SK-N-SH treated with all-trans-retinoic acid at 6 μM for 48 hours (cell line): ENCODE measurements at regions not wholly inside any gene's neighbourhood (a gene's known extent, or its start where the extent isn't known, plus 50 kb on each side); places are given as distances from the start of the nearest gene placed in this dataset.

Experiments
- ATAC-seq: fragments of 200-7000 bp; cut with Tn5 transposase; 3 replicates; pipeline ENCODE4 v1.9.1; 2020; ENCODE audit warnings: mild to moderate bottlenecking, moderate library complexity
- ARNTL ChIP-seq: fragments of 450-650 bp; formaldehyde crosslinking; IDR thresholded peaks from 2 replicates; pipeline ENCODE4 v1.5.0; 2020; ENCODE audit warnings: low read depth, mild to moderate bottlenecking, moderate library complexity, borderline replicate concordance
- BACH2 ChIP-seq: fragments of 250-450 bp; sonication (Bioruptor Pico); IDR thresholded peaks from 2 replicates; pipeline ENCODE4 v1.9.0; 2021; ENCODE audit warnings: mild to moderate bottlenecking, borderline replicate concordance
- CSDC2 ChIP-seq: fragments of 250-450 bp; sonication (Bioruptor Pico); IDR thresholded peaks from 2 replicates; pipeline ENCODE4 v1.5.0; 2020; ENCODE audit warnings: mild to moderate bottlenecking, moderate library complexity
- ESRRG ChIP-seq: fragments of 250-450 bp; sonication (Bioruptor Pico); IDR thresholded peaks from 2 replicates; pipeline ENCODE4 v1.6.1; 2021; ENCODE audit warnings: mild to moderate bottlenecking
- GLIS3 ChIP-seq: fragments of 250-450 bp; sonication (Bioruptor Pico); IDR thresholded peaks from 2 replicates; pipeline ENCODE4 v1.5.0; 2020; ENCODE audit warnings: mild to moderate bottlenecking, moderate library complexity
- OSR1 ChIP-seq: fragments of 250-450 bp; sonication (Bioruptor Pico); IDR thresholded peaks from 2 replicates; pipeline ENCODE4 v1.8.0; 2022; ENCODE audit warnings: moderate library complexity, mild to moderate bottlenecking, inconsistent platforms
- PPARA ChIP-seq: fragments of 250-450 bp; sonication (Bioruptor Pico); IDR thresholded peaks from 2 replicates; pipeline ENCODE4 v1.5.0; 2020; ENCODE audit warnings: mild to moderate bottlenecking, borderline replicate concordance
- RARB ChIP-seq: fragments of 250-450 bp; sonication (Bioruptor Pico); IDR thresholded peaks from 2 replicates; pipeline ENCODE4 v1.8.0; 2021; ENCODE audit warnings: mild to moderate bottlenecking, moderate library complexity
- SNAI2 ChIP-seq: fragments of 250-450 bp; sonication (Bioruptor Pico); IDR thresholded peaks from 2 replicates; pipeline ENCODE4 v1.5.0; 2020; ENCODE audit warnings: mild to moderate bottlenecking, moderate library complexity
- TCF4 ChIP-seq: fragments of 250-450 bp; sonication (Bioruptor Pico); IDR thresholded peaks from 2 replicates; pipeline ENCODE4 v1.8.0; 2021; ENCODE audit warnings: mild to moderate bottlenecking, moderate library complexity, borderline replicate concordance
- TOX ChIP-seq: fragments of 250-450 bp; sonication (Bioruptor Pico); IDR thresholded peaks from 2 replicates; pipeline ENCODE4 v1.8.0; 2021; ENCODE audit warnings: mild to moderate bottlenecking, moderate library complexity, borderline replicate concordance
- ZC3H10 ChIP-seq: fragments of 250-450 bp; sonication (Bioruptor Pico); IDR thresholded peaks from 2 replicates; pipeline ENCODE4 v1.5.1; 2021; ENCODE audit warnings: mild to moderate bottlenecking, moderate library complexity
- ZFP3 ChIP-seq: fragments of 250-450 bp; sonication (Bioruptor Pico); IDR thresholded peaks from 2 replicates; pipeline ENCODE4 v1.5.0; 2020; ENCODE audit warnings: mild to moderate bottlenecking, moderate library complexity
- ZNF565 ChIP-seq: fragments of 450-650 bp; formaldehyde crosslinking; conservative IDR thresholded peaks from 2 replicates; pipeline ENCODE4 v1.5.0; 2020; ENCODE audit warnings: low read depth, mild to moderate bottlenecking, moderate library complexity
- ZNF70 ChIP-seq: fragments of 450-650 bp; formaldehyde crosslinking; IDR thresholded peaks from 2 replicates; pipeline ENCODE4 v1.5.0; 2020; ENCODE audit warnings: mild to moderate bottlenecking, moderate library complexity
- TF ChIP-seq, protein P1 (sequence below): fragments of 250-450 bp; sonication (Bioruptor Pico); IDR thresholded peaks from 2 replicates; pipeline ENCODE4 v1.8.0; 2021; ENCODE audit warnings: low read depth, mild to moderate bottlenecking, moderate library complexity, borderline replicate concordance
- TF ChIP-seq, protein P2 (sequence below): fragments of 250-450 bp; sonication (Bioruptor Pico); IDR thresholded peaks from 2 replicates; pipeline ENCODE4 v1.5.1; 2021; ENCODE audit warnings: mild to moderate bottlenecking, moderate library complexity
- TF ChIP-seq, protein P3 (sequence below): fragments of 250-450 bp; sonication (Bioruptor Pico); IDR thresholded peaks from 2 replicates; pipeline ENCODE4 v1.5.0; 2020; ENCODE audit warnings: mild to moderate bottlenecking, moderate library complexity
- TF ChIP-seq, protein P4 (sequence below): fragments of 250-450 bp; sonication (Bioruptor Pico); IDR thresholded peaks from 2 replicates; pipeline ENCODE4 v1.8.0; 2020; ENCODE audit warnings: mild to moderate bottlenecking, moderate library complexity, borderline replicate concordance
- TF ChIP-seq, protein P5 (sequence below): fragments of 250-450 bp; sonication (Bioruptor Pico); IDR thresholded peaks from 2 replicates; pipeline ENCODE4 v1.5.1; 2020; ENCODE audit warnings: low read depth, mild to moderate bottlenecking, moderate library complexity

DNA sequence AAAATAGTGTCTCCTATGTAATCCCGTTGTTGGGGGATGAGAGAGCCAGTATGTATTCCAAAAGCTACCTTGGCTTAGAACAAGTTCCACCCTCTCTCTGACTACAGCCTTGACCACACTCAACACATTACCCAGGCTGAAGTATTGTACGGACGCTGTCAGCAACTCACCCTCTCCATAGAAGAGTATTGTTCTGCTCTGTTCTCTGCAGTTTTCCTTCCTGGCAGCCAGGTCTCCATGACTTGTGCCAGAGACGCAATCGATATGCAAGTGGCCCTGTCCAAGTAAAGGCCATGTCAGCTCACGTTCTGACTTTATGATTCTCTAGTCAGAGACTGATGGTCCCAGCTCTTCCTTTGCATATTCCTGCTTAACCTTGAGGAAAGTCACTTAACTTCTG lies 164.1 kb upstream of the SLCO3A1 start:
- TF ChIP-seq, protein P1, sequence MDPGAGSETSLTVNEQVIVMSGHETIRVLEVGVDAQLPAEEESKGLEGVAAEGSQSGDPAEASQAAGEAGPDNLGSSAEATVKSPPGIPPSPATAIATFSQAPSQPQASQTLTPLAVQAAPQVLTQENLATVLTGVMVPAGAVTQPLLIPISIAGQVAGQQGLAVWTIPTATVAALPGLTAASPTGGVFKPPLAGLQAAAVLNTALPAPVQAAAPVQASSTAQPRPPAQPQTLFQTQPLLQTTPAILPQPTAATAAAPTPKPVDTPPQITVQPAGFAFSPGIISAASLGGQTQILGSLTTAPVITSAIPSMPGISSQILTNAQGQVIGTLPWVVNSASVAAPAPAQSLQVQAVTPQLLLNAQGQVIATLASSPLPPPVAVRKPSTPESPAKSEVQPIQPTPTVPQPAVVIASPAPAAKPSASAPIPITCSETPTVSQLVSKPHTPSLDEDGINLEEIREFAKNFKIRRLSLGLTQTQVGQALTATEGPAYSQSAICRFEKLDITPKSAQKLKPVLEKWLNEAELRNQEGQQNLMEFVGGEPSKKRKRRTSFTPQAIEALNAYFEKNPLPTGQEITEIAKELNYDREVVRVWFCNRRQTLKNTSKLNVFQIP (CRISPR knock-in tag), result no peak
- ATAC-seq, result no peak

DNA sequence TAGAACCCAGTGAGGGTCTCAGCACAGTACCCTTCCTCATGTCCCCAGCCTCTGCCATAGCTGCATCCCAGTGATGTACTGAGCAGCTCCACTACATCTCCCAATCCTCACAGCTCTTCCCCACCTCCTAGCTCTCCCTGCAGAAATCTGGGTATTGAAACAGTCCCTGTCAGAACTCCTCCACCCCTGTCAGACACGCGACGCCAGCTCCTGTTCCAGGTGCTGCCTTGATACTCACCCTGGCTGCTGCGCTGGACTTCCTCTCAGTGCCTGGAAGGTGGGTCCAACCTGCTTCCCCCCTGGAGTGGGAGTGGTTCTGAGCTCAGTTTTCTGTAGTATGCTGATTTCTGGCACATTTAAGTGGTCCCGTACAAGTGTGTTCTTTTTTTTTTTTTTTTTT lies 160.9 kb upstream of the SLCO3A1 start:
- no peak for ATAC-seq
- TF ChIP-seq, protein P2, sequence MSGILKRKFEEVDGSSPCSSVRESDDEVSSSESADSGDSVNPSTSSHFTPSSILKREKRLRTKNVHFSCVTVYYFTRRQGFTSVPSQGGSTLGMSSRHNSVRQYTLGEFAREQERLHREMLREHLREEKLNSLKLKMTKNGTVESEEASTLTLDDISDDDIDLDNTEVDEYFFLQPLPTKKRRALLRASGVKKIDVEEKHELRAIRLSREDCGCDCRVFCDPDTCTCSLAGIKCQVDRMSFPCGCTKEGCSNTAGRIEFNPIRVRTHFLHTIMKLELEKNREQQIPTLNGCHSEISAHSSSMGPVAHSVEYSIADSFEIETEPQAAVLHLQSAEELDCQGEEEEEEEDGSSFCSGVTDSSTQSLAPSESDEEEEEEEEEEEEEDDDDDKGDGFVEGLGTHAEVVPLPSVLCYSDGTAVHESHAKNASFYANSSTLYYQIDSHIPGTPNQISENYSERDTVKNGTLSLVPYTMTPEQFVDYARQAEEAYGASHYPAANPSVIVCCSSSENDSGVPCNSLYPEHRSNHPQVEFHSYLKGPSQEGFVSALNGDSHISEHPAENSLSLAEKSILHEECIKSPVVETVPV (CRISPR knock-in tag), result no peak
- no peak for TF ChIP-seq OSR1
- TF ChIP-seq SNAI2 (CRISPR knock-in tag), result no peak
- TF ChIP-seq, protein P3, sequence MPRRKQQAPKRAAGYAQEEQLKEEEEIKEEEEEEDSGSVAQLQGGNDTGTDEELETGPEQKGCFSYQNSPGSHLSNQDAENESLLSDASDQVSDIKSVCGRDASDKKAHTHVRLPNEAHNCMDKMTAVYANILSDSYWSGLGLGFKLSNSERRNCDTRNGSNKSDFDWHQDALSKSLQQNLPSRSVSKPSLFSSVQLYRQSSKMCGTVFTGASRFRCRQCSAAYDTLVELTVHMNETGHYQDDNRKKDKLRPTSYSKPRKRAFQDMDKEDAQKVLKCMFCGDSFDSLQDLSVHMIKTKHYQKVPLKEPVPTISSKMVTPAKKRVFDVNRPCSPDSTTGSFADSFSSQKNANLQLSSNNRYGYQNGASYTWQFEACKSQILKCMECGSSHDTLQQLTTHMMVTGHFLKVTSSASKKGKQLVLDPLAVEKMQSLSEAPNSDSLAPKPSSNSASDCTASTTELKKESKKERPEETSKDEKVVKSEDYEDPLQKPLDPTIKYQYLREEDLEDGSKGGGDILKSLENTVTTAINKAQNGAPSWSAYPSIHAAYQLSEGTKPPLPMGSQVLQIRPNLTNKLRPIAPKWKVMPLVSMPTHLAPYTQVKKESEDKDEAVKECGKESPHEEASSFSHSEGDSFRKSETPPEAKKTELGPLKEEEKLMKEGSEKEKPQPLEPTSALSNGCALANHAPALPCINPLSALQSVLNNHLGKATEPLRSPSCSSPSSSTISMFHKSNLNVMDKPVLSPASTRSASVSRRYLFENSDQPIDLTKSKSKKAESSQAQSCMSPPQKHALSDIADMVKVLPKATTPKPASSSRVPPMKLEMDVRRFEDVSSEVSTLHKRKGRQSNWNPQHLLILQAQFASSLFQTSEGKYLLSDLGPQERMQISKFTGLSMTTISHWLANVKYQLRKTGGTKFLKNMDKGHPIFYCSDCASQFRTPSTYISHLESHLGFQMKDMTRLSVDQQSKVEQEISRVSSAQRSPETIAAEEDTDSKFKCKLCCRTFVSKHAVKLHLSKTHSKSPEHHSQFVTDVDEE (CRISPR knock-in tag), result no peak
- no peak for TF ChIP-seq ZNF565 (CRISPR knock-in tag)
- TF ChIP-seq PPARA (CRISPR knock-in tag), result no peak
- TF ChIP-seq TOX (CRISPR knock-in tag), result no peak
- no peak for TF ChIP-seq CSDC2 (CRISPR knock-in tag)
- TF ChIP-seq GLIS3, result no peak
- no peak for TF ChIP-seq ZC3H10 (CRISPR knock-in tag)
- no peak for TF ChIP-seq RARB (CRISPR knock-in tag)
- TF ChIP-seq, protein P4, sequence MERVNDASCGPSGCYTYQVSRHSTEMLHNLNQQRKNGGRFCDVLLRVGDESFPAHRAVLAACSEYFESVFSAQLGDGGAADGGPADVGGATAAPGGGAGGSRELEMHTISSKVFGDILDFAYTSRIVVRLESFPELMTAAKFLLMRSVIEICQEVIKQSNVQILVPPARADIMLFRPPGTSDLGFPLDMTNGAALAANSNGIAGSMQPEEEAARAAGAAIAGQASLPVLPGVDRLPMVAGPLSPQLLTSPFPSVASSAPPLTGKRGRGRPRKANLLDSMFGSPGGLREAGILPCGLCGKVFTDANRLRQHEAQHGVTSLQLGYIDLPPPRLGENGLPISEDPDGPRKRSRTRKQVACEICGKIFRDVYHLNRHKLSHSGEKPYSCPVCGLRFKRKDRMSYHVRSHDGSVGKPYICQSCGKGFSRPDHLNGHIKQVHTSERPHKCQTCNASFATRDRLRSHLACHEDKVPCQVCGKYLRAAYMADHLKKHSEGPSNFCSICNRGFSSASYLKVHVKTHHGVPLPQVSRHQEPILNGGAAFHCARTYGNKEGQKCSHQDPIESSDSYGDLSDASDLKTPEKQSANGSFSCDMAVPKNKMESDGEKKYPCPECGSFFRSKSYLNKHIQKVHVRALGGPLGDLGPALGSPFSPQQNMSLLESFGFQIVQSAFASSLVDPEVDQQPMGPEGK (CRISPR knock-in tag), result no peak
- no peak for TF ChIP-seq ARNTL (CRISPR knock-in tag)
- TF ChIP-seq, protein P5, sequence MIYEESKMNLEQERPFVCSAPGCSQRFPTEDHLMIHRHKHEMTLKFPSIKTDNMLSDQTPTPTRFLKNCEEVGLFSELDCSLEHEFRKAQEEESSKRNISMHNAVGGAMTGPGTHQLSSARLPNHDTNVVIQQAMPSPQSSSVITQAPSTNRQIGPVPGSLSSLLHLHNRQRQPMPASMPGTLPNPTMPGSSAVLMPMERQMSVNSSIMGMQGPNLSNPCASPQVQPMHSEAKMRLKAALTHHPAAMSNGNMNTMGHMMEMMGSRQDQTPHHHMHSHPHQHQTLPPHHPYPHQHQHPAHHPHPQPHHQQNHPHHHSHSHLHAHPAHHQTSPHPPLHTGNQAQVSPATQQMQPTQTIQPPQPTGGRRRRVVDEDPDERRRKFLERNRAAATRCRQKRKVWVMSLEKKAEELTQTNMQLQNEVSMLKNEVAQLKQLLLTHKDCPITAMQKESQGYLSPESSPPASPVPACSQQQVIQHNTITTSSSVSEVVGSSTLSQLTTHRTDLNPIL (CRISPR knock-in tag), result no peak
- no peak for TF ChIP-seq ESRRG (CRISPR knock-in tag)
- no peak for TF ChIP-seq ZFP3 (CRISPR knock-in tag)
- no peak for TF ChIP-seq BACH2 (CRISPR knock-in tag)
- TF ChIP-seq ZNF70 (CRISPR knock-in tag), result no peak

DNA sequence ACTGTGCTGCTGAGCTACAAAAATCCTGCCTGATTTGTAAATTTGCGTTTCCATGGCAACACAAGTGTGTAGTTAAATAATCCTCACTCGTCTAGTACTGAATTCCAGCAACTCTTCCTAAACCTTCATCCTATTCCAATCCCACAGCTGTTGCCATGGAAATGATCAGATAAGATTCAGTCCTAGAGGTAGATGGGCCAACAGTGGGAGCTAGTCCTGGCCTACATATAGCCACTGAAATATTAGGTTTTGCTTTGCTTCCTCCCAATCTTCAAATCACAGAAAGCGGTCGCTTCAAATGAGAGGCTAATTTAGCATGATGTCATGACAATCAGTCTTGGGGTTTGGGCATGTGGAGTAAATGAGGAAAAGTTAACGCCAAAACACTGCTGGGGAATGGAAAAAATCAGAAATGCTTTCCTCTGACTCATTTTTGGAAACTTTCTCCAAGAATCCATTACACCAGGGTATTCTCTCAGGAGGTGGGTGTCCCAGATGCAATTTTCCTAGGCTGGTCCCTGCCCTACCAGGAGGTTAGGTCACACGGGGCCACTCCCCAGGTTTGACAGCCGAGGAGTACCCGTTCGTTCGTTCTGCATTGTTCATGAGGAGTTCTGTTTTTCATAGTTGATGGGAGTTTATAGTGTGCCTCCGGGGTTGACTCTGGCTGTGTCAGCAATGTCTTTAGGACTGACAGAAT lies 159.2 kb upstream of the SLCO3A1 start:
- peak; percentile 46; the same call in 2 of the 3 replicates for ATAC-seq
- TF ChIP-seq, protein P3 (CRISPR knock-in tag), result 0 out of 2 replicates have a peak, but pooled peaks have one; percentile 24
- no peak for TF ChIP-seq TCF4 (CRISPR knock-in tag)
